ENCODE measurements at regions not wholly inside any gene's neighbourhood (a gene's known extent, or its start where the extent isn't known, plus 50 kb on each side); places are given as distances from the start of the nearest gene placed in this dataset.

GRCh38 chr17:21542070-21542469, 150.3 kb upstream of the KCNJ18 start:
- no peak for TF ChIP-seq SNAPC4 (CRISPR knock-in tag; IDR thresholded peaks at IDR 0.05)
- no peak for TF ChIP-seq PRMT3 (CRISPR knock-in tag; IDR thresholded peaks at IDR 0.05; ENCODE audit: borderline replicate concordance, low read depth)
- TF ChIP-seq NR1H2 (CRISPR knock-in tag; IDR thresholded peaks at IDR 0.05; ENCODE audit: borderline replicate concordance, low read depth) = no peak
- TF ChIP-seq EED (CRISPR knock-in tag; IDR thresholded peaks at IDR 0.05) = no peak

All from HepG2 (cell line).